Esophagus muscularis mucosa (tissue), 4 donors: ENCODE measurements at regions not wholly inside any gene's neighbourhood (a gene's known extent, or its start where the extent isn't known, plus 50 kb on each side); places are given as distances from the start of the nearest gene placed in this dataset.

Experiments
- DNase-seq: peaks from one replicate; pipeline ENCODE4 v3.0.0-alpha.2; 2017; ENCODE audit errors: extremely low spot score
- H3K27ac ChIP-seq, 4 donors: fragments of 200-600 bp; sonication (generic); replicated peaks in 1 of 4; 1 replicate in 3 of 4; 2 replicates in 1 of 4; pipeline ENCODE4 v1.5.1; 2016 to 2019; ENCODE audit warnings: mild to moderate bottlenecking in 1 of 4
- H3K27me3 ChIP-seq, 4 donors: fragments of 200-600 bp; sonication (generic); one replicate each; pipeline versions ENCODE4 v1.5.1 to v1.6.0; 2016 to 2019
- H3K36me3 ChIP-seq, 4 donors: fragments of 200-600 bp; sonication (generic); one replicate each; pipeline ENCODE4 v1.5.1; 2016 to 2019
- H3K4me1 ChIP-seq, 4 donors: fragments of 200-600 bp; sonication (generic); one replicate each; pipeline ENCODE4 v1.5.1; 2016 to 2019
- H3K4me3 ChIP-seq, 4 donors: fragments of 200-600 bp; sonication (generic); 1 replicate in 2 of 4; 2 replicates in 2 of 4; pipeline ENCODE4 v1.5.1; 2016 to 2019; ENCODE audit warnings: mild to moderate bottlenecking in 4 of 4, moderate library complexity in 1 of 4
- H3K9me3 ChIP-seq, 4 donors: fragments of 200-600 bp; sonication (generic); 1 replicate in 3 of 4; 2 replicates in 1 of 4; pipeline ENCODE4 v1.5.1; 2016 to 2019
- CTCF ChIP-seq, 3 experiments: fragments of 200-600 bp in 2 of 3; fragments of 450-650 bp in 1 of 3; sonication (generic) in 2 of 3; IDR thresholded peaks; one replicate each; pipeline ENCODE4 v1.5.1; 2017 to 2019; ENCODE audit warnings: antibody characterized with exemption in 3 of 3, mild to moderate bottlenecking in 2 of 3, moderate library complexity in 1 of 3
- EP300 ChIP-seq: sonication (generic); formaldehyde crosslinking; IDR thresholded peaks from one replicate; pipeline ENCODE4 v1.6.1; 2017; ENCODE audit warnings: antibody characterized with exemption
- POLR2A ChIP-seq: fragments of 450-650 bp; IDR thresholded peaks from one replicate; pipeline ENCODE4 v1.6.1; 2017; ENCODE audit warnings: antibody characterized with exemption, moderate library complexity, mild to moderate bottlenecking, low read depth
- POLR2AphosphoS5 ChIP-seq, 2 donors: sonication (generic); formaldehyde crosslinking; IDR thresholded peaks; one replicate each; pipeline ENCODE4 v1.6.1; 2017; ENCODE audit warnings: antibody characterized with exemption in 2 of 2
- WGBS: methylation state at CpG from one replicate; pipeline ENCODE4 v1.1.5; 2018; 5-methylcytosine and 5-hydroxymethylcytosine counted together
- intact Hi-C: fragments of 100-400 bp; cut with DNase I; formaldehyde crosslinking; loops from one replicate; pipeline ENCODE4 v1.15.1; 2023

GRCh38 chr12:95402096-95402495 is 71.9 kb upstream of the METAP2 start:
- no peak for DNase-seq
- no peak overlapping the region for H3K4me3 ChIP-seq
- WGBS, result 90% methylated on average over 4 of the region's 4 CpGs
- no peaks in the 10 kb centered on the region for H3K36me3 ChIP-seq
- intact Hi-C loops, result no loop called here
- no peak for TF ChIP-seq CTCF (IDR thresholded peaks at IDR 0.05)
- no peak for TF ChIP-seq EP300
- TF ChIP-seq POLR2A, result no peak
- no peak for TF ChIP-seq POLR2AphosphoS5 (IDR thresholded peaks at IDR 0.05)
- H3K4me1 ChIP-seq, result peaks cover 0 to 11% (median 7%) of the 10 kb centered on the region in 4 donors
- H3K9me3 ChIP-seq, result no peaks in the 10 kb centered on the region
- no peaks in the 10 kb centered on the region for H3K27me3 ChIP-seq
- no peak overlapping the region for H3K27ac ChIP-seq

DNA sequence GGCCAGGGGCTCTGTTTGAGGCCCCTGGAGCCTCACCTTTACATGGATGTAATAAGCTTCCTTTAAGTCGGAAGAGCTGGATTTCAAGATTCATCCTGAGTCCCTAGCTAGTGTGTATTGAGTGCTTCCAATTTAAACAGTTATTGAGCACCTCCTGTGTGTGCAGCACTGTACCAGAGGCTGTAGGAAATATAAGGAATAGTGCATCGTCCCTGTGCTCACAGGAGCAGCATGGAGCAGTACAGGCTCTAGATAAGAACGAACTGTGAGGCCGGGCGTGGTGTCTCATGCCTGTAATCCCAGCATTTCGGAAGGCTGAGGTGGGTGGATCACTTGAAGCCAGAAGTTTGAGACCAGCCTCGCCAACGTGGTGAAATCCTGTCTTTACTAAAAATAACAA is 65.8 kb upstream of the METAP2 start:
- Histone ChIP-seq H3K27me3 (no peaks in the 10 kb centered on the region), H3K36me3 (no peaks in the 10 kb centered on the region), H3K4me3 (no peak overlapping the region), H3K27ac (no peak overlapping the region), H3K9me3 (no peaks in the 10 kb centered on the region), H3K4me1 (peaks cover 0 to 7% (median 0%) of the 10 kb centered on the region in 4 donors)
- 91% methylated on average over 8 of the region's 8 CpGs for WGBS
- TF ChIP-seq EP300 (no peak), POLR2A (no peak), POLR2AphosphoS5 (IDR thresholded peaks at IDR 0.05) (no peak), CTCF (IDR thresholded peaks at IDR 0.05) (no peak)
- DNase-seq, result no peak
- intact Hi-C loops, result no loop called here

DNA sequence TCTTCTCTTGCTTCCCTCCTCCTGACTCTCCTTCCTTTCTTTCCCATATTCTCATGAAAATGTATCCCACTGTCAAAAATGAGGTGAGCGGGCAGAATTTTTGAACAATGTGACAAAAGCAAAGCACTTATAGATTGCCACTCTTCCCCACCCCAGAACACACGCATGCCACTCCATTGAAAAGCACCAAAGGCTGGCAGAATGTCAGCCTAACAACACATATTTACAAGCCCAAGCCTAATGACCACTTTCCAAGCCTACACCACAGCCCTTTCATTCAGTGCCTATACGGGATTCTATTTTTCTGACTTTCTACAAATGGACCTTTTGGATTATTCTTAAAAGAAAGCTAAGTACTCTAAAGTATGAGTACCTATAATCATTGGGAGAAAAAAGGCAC is 62.9 kb upstream of the METAP2 start:
- no peak overlapping the region for H3K27ac ChIP-seq
- no peak overlapping the region for H3K4me3 ChIP-seq
- no peak for DNase-seq
- H3K4me1 ChIP-seq, result peaks cover 0 to 7% (median 0%) of the 10 kb centered on the region in 4 donors
- H3K27me3 ChIP-seq, result no peaks in the 10 kb centered on the region
- H3K36me3 ChIP-seq, result no peaks in the 10 kb centered on the region
- TF ChIP-seq POLR2AphosphoS5 (IDR thresholded peaks at IDR 0.05), result no peak
- no peak for TF ChIP-seq POLR2A
- no peak for TF ChIP-seq CTCF (IDR thresholded peaks at IDR 0.05)
- TF ChIP-seq EP300, result no peak
- H3K9me3 ChIP-seq, result no peaks in the 10 kb centered on the region
- WGBS, result 71% methylated on average over 3 of the region's 3 CpGs
- intact Hi-C loops, result no loop called here

DNA sequence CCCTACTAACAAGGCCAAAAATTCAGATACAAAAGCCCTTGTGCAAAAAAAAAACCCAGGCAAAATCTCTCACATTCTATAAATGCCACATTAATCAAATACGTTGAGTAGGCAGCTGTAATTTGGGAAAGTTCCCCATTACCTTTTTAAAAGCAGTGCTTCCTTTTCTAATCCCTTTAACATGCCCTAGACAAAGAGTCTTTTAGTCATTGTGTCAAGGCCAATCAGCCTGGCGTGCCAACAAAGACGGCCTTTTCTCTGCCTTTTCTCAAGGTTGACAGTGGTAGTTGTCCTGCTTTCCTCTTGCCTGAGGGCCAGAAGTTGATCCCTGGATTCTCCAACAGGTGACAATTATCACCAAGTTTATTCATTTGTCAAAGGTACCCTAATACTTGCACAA is 62.5 kb upstream of the METAP2 start:
- DNase-seq, result no peak
- H3K27ac ChIP-seq, result no peak overlapping the region
- no peaks in the 10 kb centered on the region for H3K36me3 ChIP-seq
- H3K4me3 ChIP-seq, result no peak overlapping the region
- no peaks in the 10 kb centered on the region for H3K27me3 ChIP-seq
- no peaks in the 10 kb centered on the region for H3K9me3 ChIP-seq
- WGBS, result 81% methylated on average over 3 of the region's 3 CpGs
- H3K4me1 ChIP-seq, result peaks cover 0 to 7% (median 0%) of the 10 kb centered on the region in 4 donors
- no peak for TF ChIP-seq POLR2AphosphoS5 (IDR thresholded peaks at IDR 0.05)
- TF ChIP-seq CTCF (IDR thresholded peaks at IDR 0.05), result no peak
- TF ChIP-seq POLR2A, result no peak
- TF ChIP-seq EP300, result no peak
- intact Hi-C loops, result no loop called here
